Fibroblast of skin of left quadriceps (primary cell): ENCODE measurements at regions not wholly inside any gene's neighbourhood (a gene's known extent, or its start where the extent isn't known, plus 50 kb on each side); places are given as distances from the start of the nearest gene placed in this dataset.

Source experiments
- DNase-seq, 2 experiments: peaks; one replicate each; pipeline ENCODE4 v3.0.0-alpha.2; 2013; ENCODE audit warnings: low read depth in 2 of 2

DNA sequence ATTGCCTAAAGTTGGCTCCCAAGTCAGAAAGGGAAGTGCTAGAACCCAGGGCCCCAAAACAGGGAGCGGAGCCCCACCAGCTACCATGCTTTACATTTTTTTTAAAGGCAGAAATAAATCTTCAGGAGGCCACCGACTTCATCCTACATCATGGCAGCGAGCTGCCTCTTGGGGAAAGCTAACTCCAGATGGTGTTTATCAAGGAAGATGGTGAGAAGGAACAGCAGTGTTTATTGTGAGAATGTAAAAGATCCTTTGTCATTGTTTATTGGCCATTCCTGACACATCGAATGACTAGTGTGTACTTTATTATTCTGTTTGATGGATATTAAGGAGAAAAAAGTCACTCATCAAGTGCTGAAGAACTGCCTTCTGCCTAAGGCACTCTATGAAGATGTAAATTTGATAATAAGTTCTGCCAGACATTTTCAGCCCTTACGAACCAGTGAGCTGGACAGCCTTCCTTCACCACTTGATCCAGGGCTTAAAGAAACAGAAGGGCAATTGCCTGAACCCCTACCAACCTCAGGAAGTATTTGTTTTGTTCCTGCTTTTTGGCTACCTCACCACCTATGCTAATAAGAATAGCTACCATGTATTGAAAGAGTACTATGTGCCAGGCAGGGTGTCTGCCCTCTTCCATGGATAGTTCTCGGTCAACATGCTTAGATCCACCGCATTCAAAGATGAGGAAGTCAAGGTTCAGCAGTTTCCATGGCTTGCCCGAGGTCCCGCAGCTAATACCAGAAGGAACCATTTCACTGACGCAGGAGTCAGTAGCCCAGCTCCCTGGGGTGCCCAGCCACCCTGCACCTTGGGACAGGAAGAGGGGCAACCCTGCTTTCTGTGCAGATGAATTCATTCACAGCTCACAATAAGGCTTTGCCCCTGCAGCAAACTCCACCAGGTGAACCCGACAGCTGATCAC, 194.7 kb upstream of the RREB1 start:
- DNase-seq, result no peak

GRCh38 chr6:6915219-6915618, 192.5 kb upstream of the RREB1 start:
- DNase-seq, result no peak

- DNase-seq, result peak; percentile 21 to 29
These were observed 191.8 kb upstream of the RREB1 start for GRCh38 chr6:6915813-6916547.

- no peak for DNase-seq
These were observed 191.2 kb upstream of the RREB1 start for GRCh38 chr6:6916598-6916997.

- DNase-seq, result peak; percentile 20 to 22
These were observed 189.4 kb upstream of the RREB1 start for GRCh38 chr6:6918216-6918983.

- DNase-seq, result no peak
These were observed 188.6 kb upstream of the RREB1 start for GRCh38 chr6:6919173-6919572.

GRCh38 chr6:6920114-6920986, 187.4 kb upstream of the RREB1 start:
- no peak for DNase-seq

DNA sequence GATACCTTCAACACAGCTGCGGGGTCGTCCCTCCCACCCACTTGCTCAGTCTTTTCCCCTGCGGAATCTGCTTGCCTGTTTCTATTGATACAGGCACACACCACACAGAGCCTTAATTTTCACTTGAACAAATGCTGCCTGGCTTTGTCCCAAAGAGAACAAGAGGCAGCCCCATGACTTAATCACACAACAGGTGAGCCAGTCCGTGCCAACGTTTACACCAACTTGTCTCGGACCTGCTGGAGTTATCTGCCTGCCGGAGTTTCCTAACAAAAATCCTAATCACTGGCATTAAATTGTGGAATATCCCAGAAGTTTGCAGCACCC, 186.8 kb upstream of the RREB1 start:
- no peak for DNase-seq

- no peak for DNase-seq
These were observed 185.6 kb upstream of the RREB1 start for GRCh38 chr6:6922166-6922565.

GRCh38 chr6:6923605-6924004, 184.2 kb upstream of the RREB1 start:
- DNase-seq, result no peak

DNA sequence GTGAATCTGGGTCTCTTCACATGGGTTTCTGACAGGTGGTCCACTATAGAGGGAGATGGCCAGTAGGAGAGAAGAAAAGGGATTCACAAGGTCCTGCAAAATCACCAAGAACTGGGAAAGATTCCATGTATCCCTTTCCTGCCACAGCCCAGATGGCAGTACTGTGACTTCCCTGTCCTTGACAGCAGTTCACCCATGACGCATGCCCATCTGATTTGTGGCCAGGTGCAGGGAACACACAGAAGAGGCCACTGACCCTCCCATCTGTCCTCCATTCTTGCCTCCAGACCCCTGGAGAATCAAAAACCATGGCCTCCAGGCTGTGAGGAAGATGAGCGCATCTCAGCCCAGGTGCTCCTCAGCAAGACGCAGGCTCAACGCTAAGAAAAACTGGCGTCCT, 183.1 kb upstream of the RREB1 start:
- no peak for DNase-seq

DNA sequence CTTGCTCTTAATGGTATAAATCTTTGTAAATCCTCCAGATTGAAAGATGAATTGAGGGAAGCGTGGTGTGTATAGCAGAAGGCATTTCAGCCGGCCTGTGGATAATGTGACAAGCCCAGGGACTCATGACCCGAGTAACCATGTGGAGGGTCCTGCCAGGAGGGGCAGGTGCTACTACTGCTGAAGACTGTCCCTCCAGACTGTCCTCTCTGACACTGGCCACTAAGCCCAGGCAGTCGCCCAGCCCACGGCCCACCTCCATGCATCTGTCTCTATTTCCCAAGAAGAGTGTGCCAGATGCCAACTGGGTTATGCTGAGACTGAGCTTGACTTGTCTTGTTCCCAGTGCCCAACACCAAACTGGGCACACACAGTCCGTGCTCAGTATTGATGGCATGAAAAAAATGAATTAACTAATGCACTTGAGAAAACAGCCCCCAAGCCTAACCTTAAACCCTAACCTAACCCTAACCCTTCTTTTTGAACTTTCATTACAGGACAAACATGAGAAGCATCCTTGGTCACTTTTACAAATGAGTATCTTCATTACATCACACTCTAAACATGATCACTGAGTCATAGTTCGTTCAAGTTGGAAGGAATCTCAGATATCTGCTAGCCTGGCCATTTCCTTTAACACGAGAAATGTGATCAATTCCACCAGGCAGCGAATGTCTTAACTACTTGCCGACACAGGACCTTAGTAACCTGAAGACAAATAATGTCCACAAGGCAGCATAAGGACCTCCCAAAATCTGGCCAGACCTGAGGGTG, 182.2 kb upstream of the RREB1 start:
- DNase-seq, result no peak

- DNase-seq, result no peak
These were observed 180.9 kb upstream of the RREB1 start for GRCh38 chr6:6926856-6927255.

- no peak for DNase-seq
These were observed 180.0 kb upstream of the RREB1 start for GRCh38 chr6:6927521-6928361.

- DNase-seq, result no peak
These were observed 177.4 kb upstream of the RREB1 start for GRCh38 chr6:6930223-6930880.

GRCh38 chr6:6931071-6932025, 176.4 kb upstream of the RREB1 start:
- no peak for DNase-seq

DNA sequence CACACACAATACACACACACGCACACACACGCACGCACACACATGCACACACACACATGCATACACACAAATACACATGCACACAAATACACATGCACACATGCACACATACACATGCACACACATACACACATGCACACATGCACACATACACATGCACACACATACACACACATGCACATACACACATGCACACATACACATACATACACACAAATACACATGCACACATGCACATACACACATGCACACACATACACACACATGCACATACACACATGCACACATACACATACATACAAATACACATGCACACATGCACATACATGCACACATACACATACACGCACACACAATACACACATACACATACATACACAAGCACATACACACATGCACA, 175.4 kb upstream of the RREB1 start:
- no peak for DNase-seq

DNA sequence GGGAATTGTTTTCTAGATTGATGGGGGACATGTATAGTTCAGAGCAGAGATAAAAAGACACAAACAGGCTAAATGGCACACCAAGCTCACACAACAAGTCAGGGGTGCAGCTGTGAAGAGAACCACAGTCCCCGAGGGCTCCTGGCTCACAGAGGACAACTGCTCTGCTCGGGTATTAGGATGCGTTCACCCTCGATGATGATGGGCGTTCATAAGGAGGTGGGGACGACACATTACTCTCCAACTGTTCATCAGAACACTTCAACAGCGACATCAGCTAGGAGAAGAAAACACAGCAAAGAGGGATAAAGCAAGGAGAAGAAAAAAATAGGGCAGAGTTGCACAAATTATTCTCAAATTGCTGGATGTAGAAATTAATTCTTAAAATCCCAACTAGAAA, 174.8 kb upstream of the RREB1 start:
- no peak for DNase-seq
